ENCODE measurements at regions not wholly inside any gene's neighbourhood (a gene's known extent, or its start where the extent isn't known, plus 50 kb on each side); places are given as distances from the start of the nearest gene placed in this dataset.
A peak's percentile ranks its signal among the peaks of the same experiment; 100 is the strongest.

DNA sequence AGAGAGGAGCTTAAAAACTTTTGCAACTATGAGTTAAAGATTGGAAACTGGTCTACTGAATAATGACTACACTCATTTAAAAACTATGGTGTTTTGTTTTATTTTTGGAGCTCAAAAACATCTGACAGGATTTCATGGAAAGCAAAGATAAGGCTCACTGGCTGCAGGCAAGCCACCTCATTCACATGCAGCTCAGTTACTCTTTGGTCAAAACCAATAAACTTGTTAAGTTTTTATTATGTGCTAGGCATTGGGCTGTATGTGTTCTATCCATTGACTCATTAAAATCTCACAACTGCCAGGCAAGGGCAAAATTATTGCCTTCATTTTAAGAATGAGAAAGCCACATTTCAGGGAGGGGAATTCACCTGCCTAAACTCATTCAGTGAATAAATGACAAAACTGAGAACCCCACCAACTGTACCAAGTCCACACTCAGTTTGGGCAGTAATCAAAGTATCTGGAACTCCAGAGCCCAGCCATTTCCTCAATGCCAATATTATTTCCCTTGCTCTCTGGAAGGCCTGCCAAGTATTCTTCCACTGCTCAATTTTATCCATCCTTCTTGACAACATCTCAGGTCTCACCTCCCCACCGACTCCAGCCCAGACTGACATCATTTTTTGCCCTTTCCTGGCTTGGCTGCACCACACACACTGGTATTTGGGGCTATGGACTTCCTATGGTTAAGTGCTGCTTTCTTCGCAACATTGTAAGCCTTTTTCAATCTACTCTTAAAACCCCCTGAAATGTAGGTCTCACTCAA lies 401.1 kb upstream of the NFIA start:
- TF ChIP-seq, protein P1, sequence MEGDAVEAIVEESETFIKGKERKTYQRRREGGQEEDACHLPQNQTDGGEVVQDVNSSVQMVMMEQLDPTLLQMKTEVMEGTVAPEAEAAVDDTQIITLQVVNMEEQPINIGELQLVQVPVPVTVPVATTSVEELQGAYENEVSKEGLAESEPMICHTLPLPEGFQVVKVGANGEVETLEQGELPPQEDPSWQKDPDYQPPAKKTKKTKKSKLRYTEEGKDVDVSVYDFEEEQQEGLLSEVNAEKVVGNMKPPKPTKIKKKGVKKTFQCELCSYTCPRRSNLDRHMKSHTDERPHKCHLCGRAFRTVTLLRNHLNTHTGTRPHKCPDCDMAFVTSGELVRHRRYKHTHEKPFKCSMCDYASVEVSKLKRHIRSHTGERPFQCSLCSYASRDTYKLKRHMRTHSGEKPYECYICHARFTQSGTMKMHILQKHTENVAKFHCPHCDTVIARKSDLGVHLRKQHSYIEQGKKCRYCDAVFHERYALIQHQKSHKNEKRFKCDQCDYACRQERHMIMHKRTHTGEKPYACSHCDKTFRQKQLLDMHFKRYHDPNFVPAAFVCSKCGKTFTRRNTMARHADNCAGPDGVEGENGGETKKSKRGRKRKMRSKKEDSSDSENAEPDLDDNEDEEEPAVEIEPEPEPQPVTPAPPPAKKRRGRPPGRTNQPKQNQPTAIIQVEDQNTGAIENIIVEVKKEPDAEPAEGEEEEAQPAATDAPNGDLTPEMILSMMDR (IDR thresholded peaks at IDR 0.05; ENCODE audit: borderline replicate concordance, extremely low read depth, insufficient read depth) = no peak
- DNase-seq (no peak), FAIRE-seq (no peak)
- Histone ChIP-seq H3K9me3 (ENCODE audit: control insufficient read depth in 2 of 3, insufficient read depth in 1 of 3, low read length in 3 of 3) (no peaks in the 10 kb centered on the region), H3K27ac (ENCODE audit: low read depth in 2 of 2, low read length in 2 of 2) (no peak overlapping the region), H3K4me3 (ENCODE audit: low read length in 3 of 3) (no peak overlapping the region), H3K9ac (ENCODE audit: low read length in 3 of 3) (no peak overlapping the region), H3K36me3 (ENCODE audit: control insufficient read depth in 2 of 3, insufficient read depth in 3 of 3, low read length in 3 of 3) (no peaks in the 10 kb centered on the region), H3K27me3 (ENCODE audit: control insufficient read depth, insufficient read depth, low read length) (no peaks in the 10 kb centered on the region), H3K4me1 (ENCODE audit: control insufficient read depth in 2 of 3, insufficient read depth in 2 of 3, low read depth in 1 of 3, low read length in 3 of 3) (peaks cover 0 to 4% (median 0%) of the 10 kb centered on the region in 3 donors)
- intact Hi-C loops (cut with DNase I) = no loop called here

DNA sequence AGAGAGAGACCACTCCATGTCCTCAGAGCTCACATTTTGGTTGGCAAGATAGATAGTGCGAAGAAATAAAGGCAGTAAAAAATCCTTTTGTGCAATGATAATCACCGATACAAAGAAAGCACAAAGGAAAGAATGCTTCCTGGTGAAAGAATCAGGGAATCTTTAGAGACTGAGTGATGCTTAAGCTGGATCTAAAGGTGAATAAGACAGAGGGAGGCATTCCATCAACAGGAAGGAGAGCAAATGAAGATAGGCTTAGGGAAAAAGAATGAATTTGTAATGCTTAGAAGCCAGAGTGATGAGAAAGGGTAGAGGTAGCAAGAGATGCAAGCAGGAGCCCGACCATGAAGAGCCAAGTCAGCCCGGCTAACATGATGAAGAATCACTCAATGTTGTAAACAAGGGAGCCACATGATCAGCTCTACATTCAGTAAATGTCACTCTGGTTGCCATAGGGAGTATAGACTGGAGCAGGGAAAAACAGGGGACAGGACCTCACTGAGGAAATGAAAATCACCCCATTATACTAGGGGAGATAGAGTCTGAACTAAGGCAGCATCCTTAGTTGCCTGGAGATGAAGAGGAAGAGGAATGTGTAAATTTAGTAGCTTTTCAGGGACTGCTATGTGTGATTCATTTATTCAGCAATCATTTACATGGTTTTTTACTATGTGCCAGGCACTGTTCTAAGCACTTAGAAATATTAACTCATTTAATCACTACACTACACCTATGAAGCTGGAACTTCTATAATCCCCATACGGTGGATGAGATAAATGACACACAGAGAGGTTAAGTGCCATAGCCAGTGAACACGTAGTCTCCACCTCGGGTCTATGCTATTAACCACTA lies 402.6 kb upstream of the NFIA start:
- H3K4me1 ChIP-seq (ENCODE audit: control insufficient read depth in 2 of 3, insufficient read depth in 2 of 3, low read depth in 1 of 3, low read length in 3 of 3) = peaks cover 0 to 4% (median 0%) of the 10 kb centered on the region in 3 donors
- TF ChIP-seq, protein P1 (IDR thresholded peaks at IDR 0.05; ENCODE audit: borderline replicate concordance, extremely low read depth, insufficient read depth) = no peak
- no peaks in the 10 kb centered on the region for H3K36me3 ChIP-seq (ENCODE audit: control insufficient read depth in 2 of 3, insufficient read depth in 3 of 3, low read length in 3 of 3)
- intact Hi-C loops (cut with DNase I) = no loop called here
- no peak for FAIRE-seq
- H3K9ac ChIP-seq (ENCODE audit: low read length in 3 of 3) = no peak overlapping the region
- H3K9me3 ChIP-seq (ENCODE audit: control insufficient read depth in 2 of 3, insufficient read depth in 1 of 3, low read length in 3 of 3) = no peaks in the 10 kb centered on the region
- DNase-seq = no peak
- no peak overlapping the region for H3K4me3 ChIP-seq (ENCODE audit: low read length in 3 of 3)
- no peaks in the 10 kb centered on the region for H3K27me3 ChIP-seq (ENCODE audit: control insufficient read depth, insufficient read depth, low read length)
- no peak overlapping the region for H3K27ac ChIP-seq (ENCODE audit: low read depth in 2 of 2, low read length in 2 of 2)

DNA sequence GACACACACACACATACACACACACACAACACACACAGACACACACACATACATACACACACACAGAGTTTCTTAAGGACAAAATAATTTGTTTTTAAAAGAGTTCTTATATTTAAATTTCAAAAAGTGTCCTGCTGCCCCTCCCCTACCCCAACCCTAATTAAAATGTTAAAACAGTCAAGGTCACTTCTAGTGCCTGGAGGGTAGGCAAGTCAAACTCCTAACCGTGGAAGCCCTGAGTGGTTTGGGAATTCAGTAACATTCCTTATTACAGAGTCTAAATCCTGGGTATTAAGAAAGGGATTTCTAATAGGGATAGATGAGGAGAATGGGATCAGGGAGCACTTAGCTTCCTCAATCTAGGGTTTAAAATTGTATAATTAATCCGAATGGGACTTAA lies 403.6 kb upstream of the NFIA start:
- DNase-seq = peak in 1 of 5 donors; percentile 8
- Histone ChIP-seq H3K4me3 (ENCODE audit: low read length in 3 of 3) (no peak overlapping the region), H3K9ac (ENCODE audit: low read length in 3 of 3) (no peak overlapping the region), H3K27ac (ENCODE audit: low read depth in 2 of 2, low read length in 2 of 2) (no peak overlapping the region), H3K27me3 (ENCODE audit: control insufficient read depth, insufficient read depth, low read length) (no peaks in the 10 kb centered on the region), H3K36me3 (ENCODE audit: control insufficient read depth in 2 of 3, insufficient read depth in 3 of 3, low read length in 3 of 3) (no peaks in the 10 kb centered on the region), H3K4me1 (ENCODE audit: control insufficient read depth in 2 of 3, insufficient read depth in 2 of 3, low read depth in 1 of 3, low read length in 3 of 3) (peaks cover 0 to 4% (median 0%) of the 10 kb centered on the region in 3 donors), H3K9me3 (ENCODE audit: control insufficient read depth in 2 of 3, insufficient read depth in 1 of 3, low read length in 3 of 3) (no peaks in the 10 kb centered on the region)
- intact Hi-C loops (cut with DNase I) = no loop called here
- TF ChIP-seq, protein P1 (IDR thresholded peaks at IDR 0.05; ENCODE audit: borderline replicate concordance, extremely low read depth, insufficient read depth) = no peak
- no peak for FAIRE-seq
